ENCODE measurements at regions not wholly inside any gene's neighbourhood (a gene's known extent, or its start where the extent isn't known, plus 50 kb on each side); places are given as distances from the start of the nearest gene placed in this dataset.

GRCh38 chr12:68557011-68557730 is 53.5 kb upstream of the RAP1B start:
- no peak for DNase-seq (ENCODE audit: low read depth)

DNA sequence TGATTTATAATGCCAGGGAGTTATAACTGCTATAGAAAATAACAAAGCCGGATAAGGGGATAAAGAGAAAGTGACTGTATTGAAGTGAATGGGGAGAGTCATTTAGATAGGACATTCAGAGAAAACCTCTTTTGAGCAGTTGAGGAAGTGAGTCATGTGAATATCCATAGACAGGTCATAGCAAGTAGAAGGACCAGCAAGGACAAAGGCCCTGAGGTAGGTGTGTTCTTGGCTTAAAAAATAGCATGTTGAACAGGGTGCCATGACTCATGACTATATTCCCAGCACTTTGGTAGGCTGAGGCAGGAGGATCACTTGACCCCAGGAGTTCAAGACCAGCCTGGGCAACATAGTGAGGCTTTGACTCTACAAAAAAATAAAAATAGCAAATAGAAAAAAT is 51.5 kb upstream of the RAP1B start:
- DNase-seq (ENCODE audit: low read depth), result no peak

DNA sequence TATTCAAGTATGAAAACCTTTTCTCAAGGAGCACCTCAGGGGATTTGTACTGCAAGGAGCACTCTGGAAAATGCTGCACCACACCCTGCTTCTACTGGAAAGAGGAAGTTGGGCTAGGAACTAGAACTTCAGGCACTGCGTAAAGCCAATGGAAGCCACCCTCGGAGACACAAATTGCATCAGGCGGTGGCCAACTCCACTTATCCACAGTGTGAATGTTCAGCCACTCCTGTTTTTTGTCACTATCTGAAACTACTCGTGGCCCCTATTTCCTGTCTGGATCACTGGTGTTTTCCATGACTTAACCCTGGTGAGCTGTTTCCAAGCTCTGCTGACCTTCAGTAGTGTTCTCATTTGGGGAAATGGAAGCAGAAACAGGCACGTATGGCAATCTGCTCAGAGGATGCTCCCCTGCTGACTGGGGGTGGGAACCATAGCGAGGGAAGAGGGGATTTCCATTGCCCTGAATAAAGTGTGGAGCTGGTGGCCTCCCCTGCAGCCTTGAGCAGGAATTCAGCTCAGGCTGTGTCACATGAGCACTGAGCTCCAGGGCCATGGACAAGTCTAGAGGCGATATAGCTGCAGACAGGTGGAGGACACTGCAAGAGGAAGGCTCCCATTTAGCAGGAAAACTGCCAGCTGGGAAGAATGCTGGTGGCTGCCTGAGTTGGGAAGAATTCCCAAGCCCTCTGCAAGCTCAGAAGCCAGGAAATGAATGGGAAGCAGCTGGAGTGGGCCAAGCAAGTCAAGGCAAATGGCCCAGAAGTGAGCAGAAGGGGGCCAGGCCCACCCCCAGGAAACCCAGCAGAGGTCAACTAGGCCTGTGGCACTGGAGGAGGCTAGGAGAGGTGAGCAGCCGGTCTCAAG is 50.5 kb upstream of the RAP1B start:
- DNase-seq (ENCODE audit: low read depth), result no peak

- DNase-seq (ENCODE audit: low read depth), result no peak
Measured at GRCh38 chr12:68560851-68561422, 49.8 kb upstream of the RAP1B start.
